T-cell (primary cell): ENCODE measurements at regions not wholly inside any gene's neighbourhood (a gene's known extent, or its start where the extent isn't known, plus 50 kb on each side); places are given as distances from the start of the nearest gene placed in this dataset.
"Not testable (repeated sequence)": the region's sequence is repeated elsewhere in the genome, so short reads cannot be mapped to it uniquely, and the experiment has no call there.

Source experiments
- ATAC-seq, 4 experiments: fragments of 200-7000 bp in 3 of 4; fragments of 150-1000 bp in 1 of 4; cut with Tn5 transposase; replicated peaks in 1 of 4; 1 replicate in 3 of 4; 2 replicates in 1 of 4; pipeline ENCODE4 v1.10.0; 2021; ENCODE audit warnings: moderate library complexity in 3 of 4, mild to moderate bottlenecking in 2 of 4, moderate number of reproducible peaks in 1 of 4
- CTCF ChIA-PET, 2 donors: fragments of 300-600 bp; sonication (Branson Sonifier 250); formaldehyde crosslinking; loops; one replicate each; lab custom pipeline; 2022; ENCODE audit warnings: antibody characterized with exemption in 2 of 2; lab: Charles Lee
- POLR2A ChIA-PET, 2 donors: fragments of 300-600 bp; sonication (Branson Sonifier 250); formaldehyde crosslinking; loops; one replicate each; lab custom pipeline; 2022; ENCODE audit warnings: antibody characterized with exemption in 2 of 2; lab: Charles Lee
- DNase-seq, 35 experiments: peaks; one replicate each; pipeline versions ENCODE4 v3.0.0 to v3.0.0-alpha.2; 2013 to 2023
- H3K27ac ChIP-seq: one replicate; pipeline ENCODE4 v1.5.1; 2013; ENCODE audit warnings: low read length
- H3K27me3 ChIP-seq, 2 experiments: replicated peaks in 1 of 2; 1 replicate in 1 of 2; 2 replicates in 1 of 2; pipeline versions ENCODE4 v1.6.1 to v1.7.0; 2013; ENCODE audit warnings: low read length in 1 of 2, mixed read lengths in 1 of 2; ENCODE audit not compliant: control insufficient read depth in 2 of 2, insufficient read depth in 2 of 2; ENCODE audit errors: extremely low read depth in 1 of 2
- H3K36me3 ChIP-seq, 2 donors: 1 replicate in 1 of 2; 2 replicates in 1 of 2; pipeline versions ENCODE4 v1.6.1 to v1.7.0; 2013; ENCODE audit warnings: low read length in 1 of 2; ENCODE audit not compliant: control insufficient read depth in 2 of 2, insufficient read depth in 1 of 2; ENCODE audit errors: extremely low read depth in 1 of 2
- H3K4me1 ChIP-seq, 2 experiments: 1 replicate in 1 of 2; 2 replicates in 1 of 2; pipeline versions ENCODE4 v1.6.1 to v1.7.0; 2013; ENCODE audit warnings: low read length in 2 of 2, mixed read lengths in 1 of 2; ENCODE audit not compliant: insufficient read depth in 2 of 2, control insufficient read depth in 1 of 2; ENCODE audit errors: extremely low read depth in 1 of 2
- H3K4me3 ChIP-seq, 2 donors: 1 replicate in 1 of 2; 2 replicates in 1 of 2; pipeline versions ENCODE4 v1.5.1 to v1.7.0; 2013; ENCODE audit warnings: mild to moderate bottlenecking in 2 of 2, low read length in 1 of 2, moderate library complexity in 1 of 2; ENCODE audit not compliant: control insufficient read depth in 1 of 2; ENCODE audit errors: extremely low read depth in 1 of 2
- H3K9me3 ChIP-seq: 2 replicates; pipeline ENCODE4 v1.7.0; 2013
- H3K27ac Mint-ChIP-seq, 2 donors: one replicate each; pipeline ENCODE4 v1.8.0; 2020 to 2021; ENCODE audit warnings: mild to moderate bottlenecking in 2 of 2, mixed read lengths in 2 of 2
- H3K27me3 Mint-ChIP-seq, 2 donors: one replicate each; pipeline ENCODE4 v1.8.0; 2021 to 2022; ENCODE audit warnings: mixed read lengths in 2 of 2
- H3K36me3 Mint-ChIP-seq: one replicate; pipeline ENCODE4 v1.8.0; 2021; ENCODE audit warnings: mixed read lengths
- H3K4me1 Mint-ChIP-seq, 3 donors: one replicate each; pipeline ENCODE4 v1.8.0; 2020 to 2022; ENCODE audit warnings: mixed read lengths in 3 of 3, mild to moderate bottlenecking in 1 of 3
- H3K4me3 Mint-ChIP-seq, 3 donors: one replicate each; pipeline ENCODE4 v1.8.0; 2020 to 2022; ENCODE audit warnings: mild to moderate bottlenecking in 3 of 3, mixed read lengths in 3 of 3, moderate library complexity in 3 of 3
- H3K9me3 Mint-ChIP-seq, 3 donors: one replicate each; pipeline ENCODE4 v1.8.0; 2020 to 2022; ENCODE audit warnings: mixed read lengths in 3 of 3
- WGBS: methylation state at CpG from one replicate; pipeline ENCODE4 v1.1.5; 2013; ENCODE audit warnings: missing lambda C conversion rate; ENCODE audit not compliant: insufficient coverage; 5-methylcytosine and 5-hydroxymethylcytosine counted together

GRCh38 chr18:62652057-62652629 is 63.2 kb upstream of the PHLPP1 start:
- H3K4me3 Mint-ChIP-seq, DNase-seq, H3K27ac Mint-ChIP-seq, H3K4me1 Mint-ChIP-seq, H3K36me3 ChIP-seq, H3K9me3 ChIP-seq, CTCF ChIA-PET, H3K36me3 Mint-ChIP-seq, ATAC-seq, H3K4me3 ChIP-seq, H3K27ac ChIP-seq, H3K9me3 Mint-ChIP-seq, H3K4me1 ChIP-seq: not testable (repeated sequence)
- H3K27me3 ChIP-seq = peaks cover 0 to 12% of the 10 kb centered on the region in 2 experiments
- POLR2A ChIA-PET = interaction anchor here in 1 of 2 donors (0.6 kb wide), 1 partner anchor 124 kb away, joined by 3 read pairs; no protein-coding TSS in a partner anchor
- WGBS = 90% methylated on average over 9 of the region's 15 CpGs
- H3K27me3 Mint-ChIP-seq = peaks cover 9 to 10% of the 10 kb centered on the region in 2 donors

DNA sequence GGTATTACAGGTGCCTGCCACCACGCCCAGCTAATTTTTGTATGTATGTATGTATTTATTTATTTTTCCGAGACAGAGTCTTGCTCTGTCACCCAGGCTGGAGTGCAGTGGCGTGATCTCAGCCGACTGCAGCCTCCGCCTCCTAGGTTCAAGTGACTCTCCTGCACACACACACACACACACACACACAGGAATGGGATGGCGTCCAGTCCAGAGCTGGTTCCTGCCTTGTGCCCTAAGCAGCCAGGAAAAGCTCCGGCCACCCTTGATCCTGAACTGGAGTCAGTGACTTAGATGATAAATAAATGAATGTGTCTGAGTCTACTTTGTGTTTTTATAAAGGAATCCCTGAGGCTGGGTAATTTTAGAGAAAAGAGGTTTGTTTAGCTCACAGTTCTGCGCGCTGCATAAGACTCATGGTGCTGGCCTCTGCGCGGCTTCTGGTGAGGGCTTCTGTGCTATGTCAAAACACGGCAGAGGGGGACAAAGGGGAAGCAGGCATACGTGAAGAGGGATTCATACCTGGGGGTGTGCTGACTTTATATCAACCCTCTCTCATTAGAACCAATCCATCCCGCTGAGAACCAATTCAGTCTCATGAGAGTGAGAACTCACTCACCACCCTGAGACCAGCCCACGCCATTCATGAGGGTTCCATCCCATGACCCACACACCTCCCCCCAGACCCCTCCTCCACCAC is 59.7 kb upstream of the PHLPP1 start:
- Mint-ChIP-seq H3K4me1 (no peaks in the 10 kb centered on the region), H3K9me3 (no peaks in the 10 kb centered on the region), H3K27ac (no peak overlapping the region), H3K4me3 (no peak overlapping the region), H3K36me3 (no peaks in the 10 kb centered on the region), H3K27me3 (peaks cover 0 to 7% of the 10 kb centered on the region in 2 donors)
- ChIA-PET POLR2A (no interaction called here), CTCF (no interaction called here)
- DNase-seq (no peak), ATAC-seq (no peak)
- Histone ChIP-seq H3K4me1 (no peaks in the 10 kb centered on the region), H3K9me3 (no peaks in the 10 kb centered on the region), H3K27ac (no peak overlapping the region), H3K4me3 (no peak overlapping the region), H3K36me3 (no peaks in the 10 kb centered on the region), H3K27me3 (peaks cover 0 to 12% of the 10 kb centered on the region in 2 experiments)
- WGBS = 100% methylated on average over 1 of the region's 15 CpGs

DNA sequence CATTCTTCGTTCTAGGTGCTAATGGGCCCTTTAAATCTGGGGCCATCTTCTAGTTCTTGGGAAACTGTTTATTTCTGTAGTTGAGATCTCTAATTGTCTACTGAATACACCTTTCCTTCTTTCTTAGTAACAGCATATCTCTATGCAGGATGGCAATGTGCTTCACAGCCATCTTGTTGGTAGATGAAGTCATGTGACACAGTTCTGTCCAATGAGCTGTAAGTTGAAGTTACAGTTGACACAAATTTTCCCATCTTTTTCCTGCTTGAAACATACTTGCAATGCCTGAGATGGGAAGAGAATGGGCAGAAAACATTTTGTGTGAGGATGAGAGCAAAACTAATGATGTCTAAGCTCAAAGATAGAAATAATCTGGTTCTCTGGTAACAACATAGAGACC is 57.3 kb upstream of the PHLPP1 start:
- no peak overlapping the region for H3K27ac ChIP-seq
- POLR2A ChIA-PET = interaction anchor here in 1 of 2 donors (0.6 kb wide), 1 partner anchor 89 kb away, joined by 5 read pairs; no protein-coding TSS in a partner anchor
- H3K4me3 ChIP-seq = no peak overlapping the region
- H3K36me3 Mint-ChIP-seq = no peaks in the 10 kb centered on the region
- CTCF ChIA-PET = interaction anchor here in 1 of 2 donors (0.7 kb wide), 1 partner anchor 1987 kb away, joined by 4 read pairs; no protein-coding TSS in a partner anchor
- no peaks in the 10 kb centered on the region for H3K4me1 ChIP-seq
- ATAC-seq = no peak
- no peak overlapping the region for H3K27ac Mint-ChIP-seq
- no peaks in the 10 kb centered on the region for H3K9me3 Mint-ChIP-seq
- no peak for DNase-seq
- H3K27me3 Mint-ChIP-seq = peaks cover 0 to under 1% of the 10 kb centered on the region in 2 donors
- H3K36me3 ChIP-seq = no peaks in the 10 kb centered on the region
- H3K4me3 Mint-ChIP-seq = no peak overlapping the region
- H3K9me3 ChIP-seq = no peaks in the 10 kb centered on the region
- no peaks in the 10 kb centered on the region for H3K4me1 Mint-ChIP-seq
- WGBS = no CpG with 5 or more reads among the region's 1 CpG
- peaks cover 0 to 12% of the 10 kb centered on the region in 2 experiments for H3K27me3 ChIP-seq

GRCh38 chr18:62659698-62660097 is 55.6 kb upstream of the PHLPP1 start:
- POLR2A ChIA-PET = no interaction called here
- Mint-ChIP-seq H3K27me3 (no peaks in the 10 kb centered on the region), H3K9me3 (no peaks in the 10 kb centered on the region), H3K4me3 (no peak overlapping the region), H3K4me1 (no peaks in the 10 kb centered on the region), H3K36me3 (no peaks in the 10 kb centered on the region), H3K27ac (no peak overlapping the region)
- H3K9me3 ChIP-seq = no peaks in the 10 kb centered on the region
- H3K4me3 ChIP-seq = no peak overlapping the region
- CTCF ChIA-PET = no interaction called here
- no peaks in the 10 kb centered on the region for H3K4me1 ChIP-seq
- H3K27me3 ChIP-seq = peaks cover 0 to 6% of the 10 kb centered on the region in 2 experiments
- 40% methylated on average over 1 of the region's 2 CpGs for whole genome bisulfite sequencing
- H3K27ac ChIP-seq = no peak overlapping the region
- DNase-seq (no peak), ATAC-seq (no peak)
- no peaks in the 10 kb centered on the region for H3K36me3 ChIP-seq

DNA sequence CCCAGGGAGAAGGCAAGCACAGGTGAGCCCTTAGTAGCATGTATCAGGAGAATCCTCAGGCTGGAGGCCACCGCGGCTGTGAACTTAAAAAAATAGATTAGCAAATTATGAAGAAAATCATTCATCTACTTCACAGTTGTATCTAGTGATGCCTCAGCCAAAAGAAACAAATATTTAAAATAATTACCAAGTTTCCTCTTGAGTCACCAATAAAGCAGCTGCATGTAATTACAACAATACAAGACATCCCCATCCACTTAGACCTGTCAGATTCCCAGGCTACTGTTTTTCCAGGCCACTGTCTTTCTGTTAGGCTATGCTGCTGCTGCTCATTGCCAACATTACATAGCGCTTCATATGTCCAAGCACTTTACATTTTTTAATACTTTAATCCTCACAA is 54.6 kb upstream of the PHLPP1 start:
- no CpG with 5 or more reads among the region's 3 CpGs for WGBS
- CTCF ChIA-PET = no interaction called here
- Mint-ChIP-seq H3K27me3 (no peaks in the 10 kb centered on the region), H3K9me3 (no peaks in the 10 kb centered on the region), H3K4me1 (no peaks in the 10 kb centered on the region), H3K4me3 (no peak overlapping the region), H3K36me3 (no peaks in the 10 kb centered on the region), H3K27ac (no peak overlapping the region)
- Histone ChIP-seq H3K4me1 (no peaks in the 10 kb centered on the region), H3K27me3 (peaks cover 0 to 3% of the 10 kb centered on the region in 2 experiments), H3K9me3 (no peaks in the 10 kb centered on the region), H3K36me3 (no peaks in the 10 kb centered on the region), H3K4me3 (no peak overlapping the region), H3K27ac (no peak overlapping the region)
- POLR2A ChIA-PET = no interaction called here
- DNase-seq (no peak), ATAC-seq (no peak)

- no peaks in the 10 kb centered on the region for H3K36me3 Mint-ChIP-seq
- no peaks in the 10 kb centered on the region for H3K9me3 Mint-ChIP-seq
- POLR2A ChIA-PET = no interaction called here
- ATAC-seq (no peak), DNase-seq (no peak)
- H3K4me1 Mint-ChIP-seq = no peaks in the 10 kb centered on the region
- no peak overlapping the region for H3K27ac Mint-ChIP-seq
- 75% methylated on average over 2 of the region's 5 CpGs for WGBS
- H3K4me3 ChIP-seq = no peak overlapping the region
- no peak overlapping the region for H3K4me3 Mint-ChIP-seq
- no peaks in the 10 kb centered on the region for H3K36me3 ChIP-seq
- CTCF ChIA-PET = no interaction called here
- no peaks in the 10 kb centered on the region for H3K4me1 ChIP-seq
- H3K27me3 Mint-ChIP-seq = no peaks in the 10 kb centered on the region
- H3K9me3 ChIP-seq = no peaks in the 10 kb centered on the region
- H3K27me3 ChIP-seq = no peaks in the 10 kb centered on the region
- no peak overlapping the region for H3K27ac ChIP-seq
These were observed 51.5 kb upstream of the PHLPP1 start for GRCh38 chr18:62663731-62664336.
